ENCODE measurements at regions not wholly inside any gene's neighbourhood (a gene's known extent, or its start where the extent isn't known, plus 50 kb on each side); places are given as distances from the start of the nearest gene placed in this dataset.

GRCh38 chr10:29838539-29838938 lies 203.8 kb upstream of the SVIL start:
- H3K9ac ChIP-seq (ENCODE audit: low read length) = no peak overlapping the region

GRCh38 chr10:29837586-29837985 lies 202.8 kb upstream of the SVIL start:
- no peak overlapping the region for H2AFZ ChIP-seq (ENCODE audit: insufficient read depth, low read depth, low read length, poor library complexity, severe bottlenecking)
- no peaks in the 10 kb centered on the region for H3K79me2 ChIP-seq (ENCODE audit: control insufficient read depth, insufficient read depth, low read length)
- DNase-seq (no peak), ATAC-seq (ENCODE audit: low read depth) (no peak)
- intact Hi-C loops (cut with micrococcal nuclease) = no loop called here
- ChIA-PET CTCF (no interaction called here), POLR2A (no interaction called here)
- Mint-ChIP-seq H3K4me3 (no peak overlapping the region), H3K27ac (no peak overlapping the region), H3K27me3 (peaks cover 4% of the 10 kb centered on the region), H3K9me3 (ENCODE audit: insufficient read depth) (no peaks in the 10 kb centered on the region), H3K4me1 (no peaks in the 10 kb centered on the region)
- H3K4me3 ChIP-seq (ENCODE audit: control extremely low read depth in 1 of 5, extremely low read depth in 1 of 5, insufficient read depth in 1 of 5, low read depth in 2 of 5, low read length in 4 of 5) = no peak overlapping the region
- no peaks in the 10 kb centered on the region for H3K27me3 ChIP-seq (replicated peaks in 1 of 4; ENCODE audit: control extremely low read depth in 1 of 4, control insufficient read depth in 3 of 4, insufficient read depth in 4 of 4, low read length in 3 of 4)
- H4K20me1 ChIP-seq (ENCODE audit: control insufficient read depth, insufficient read depth, low read length, poor library complexity, severe bottlenecking) = no peaks in the 10 kb centered on the region
- no peaks in the 10 kb centered on the region for H3K4me1 ChIP-seq (ENCODE audit: control insufficient read depth in 2 of 2, insufficient read depth in 2 of 2, low read length in 2 of 2)
- peaks cover 0 to 7% (median 0%) of the 10 kb centered on the region in 3 donors for H3K9me3 ChIP-seq (ENCODE audit: control extremely low read depth in 1 of 3, control insufficient read depth in 2 of 3, insufficient read depth in 1 of 3, low read length in 2 of 3)
- no peak for TF ChIP-seq EZH2 (IDR thresholded peaks at IDR 0.05; ENCODE audit: borderline replicate concordance, insufficient read depth, low read depth, low read length, poor library complexity, severe bottlenecking)
- TF ChIP-seq CTCF (IDR thresholded peaks at IDR 0.05) = no peak
- H3K9ac ChIP-seq (ENCODE audit: low read length) = no peak overlapping the region
- no peaks in the 10 kb centered on the region for H3K36me3 ChIP-seq (replicated peaks in 1 of 2; ENCODE audit: control extremely low read depth in 1 of 2, control insufficient read depth in 1 of 2, extremely low read depth in 1 of 2, insufficient read depth in 2 of 2, low read length in 1 of 2)
- H3K27ac ChIP-seq (ENCODE audit: low read length in 2 of 2) = no peak overlapping the region
- H3K4me2 ChIP-seq (replicated peaks; ENCODE audit: low read depth, low read length, poor library complexity, severe bottlenecking) = no peak overlapping the region
- 75% methylated on average over 1 of the region's 1 CpG for WGBS (ENCODE audit: insufficient coverage)

More at GRCh38 chr10:29838539-29838938, 203.8 kb upstream of the SVIL start:
- Histone ChIP-seq H3K27ac (ENCODE audit: low read length in 2 of 2) (no peak overlapping the region), H3K4me2 (replicated peaks; ENCODE audit: low read depth, low read length, poor library complexity, severe bottlenecking) (no peak overlapping the region), H4K20me1 (ENCODE audit: control insufficient read depth, insufficient read depth, low read length, poor library complexity, severe bottlenecking) (no peaks in the 10 kb centered on the region), H3K36me3 (replicated peaks in 1 of 2; ENCODE audit: control extremely low read depth in 1 of 2, control insufficient read depth in 1 of 2, extremely low read depth in 1 of 2, insufficient read depth in 2 of 2, low read length in 1 of 2) (no peaks in the 10 kb centered on the region), H2AFZ (ENCODE audit: insufficient read depth, low read depth, low read length, poor library complexity, severe bottlenecking) (no peak overlapping the region), H3K4me1 (ENCODE audit: control insufficient read depth in 2 of 2, insufficient read depth in 2 of 2, low read length in 2 of 2) (no peaks in the 10 kb centered on the region), H3K79me2 (ENCODE audit: control insufficient read depth, insufficient read depth, low read length) (no peaks in the 10 kb centered on the region), H3K27me3 (replicated peaks in 1 of 4; ENCODE audit: control extremely low read depth in 1 of 4, control insufficient read depth in 3 of 4, insufficient read depth in 4 of 4, low read length in 3 of 4) (no peaks in the 10 kb centered on the region), H3K9me3 (ENCODE audit: control extremely low read depth in 1 of 3, control insufficient read depth in 2 of 3, insufficient read depth in 1 of 3, low read length in 2 of 3) (peaks cover 0 to 7% (median 0%) of the 10 kb centered on the region in 3 donors), H3K4me3 (ENCODE audit: control extremely low read depth in 1 of 5, extremely low read depth in 1 of 5, insufficient read depth in 1 of 5, low read depth in 2 of 5, low read length in 4 of 5) (no peak overlapping the region)
- Mint-ChIP-seq H3K4me3 (no peak overlapping the region), H3K27me3 (no peaks in the 10 kb centered on the region), H3K4me1 (no peaks in the 10 kb centered on the region), H3K27ac (no peak overlapping the region), H3K9me3 (ENCODE audit: insufficient read depth) (no peaks in the 10 kb centered on the region)
- intact Hi-C loops (cut with micrococcal nuclease) = no loop called here
- no peak for TF ChIP-seq CTCF (IDR thresholded peaks at IDR 0.05)
- no peak for TF ChIP-seq EZH2 (IDR thresholded peaks at IDR 0.05; ENCODE audit: borderline replicate concordance, insufficient read depth, low read depth, low read length, poor library complexity, severe bottlenecking)
- CTCF ChIA-PET = no interaction called here
- 75% methylated on average over 2 of the region's 5 CpGs for WGBS (ENCODE audit: insufficient coverage)
- no peak for DNase-seq
- POLR2A ChIA-PET = no interaction called here
- no peak for ATAC-seq (ENCODE audit: low read depth)

Measured in B cell (primary cell).